SK-N-SH (cell line): ENCODE measurements at regions not wholly inside any gene's neighbourhood (a gene's known extent, or its start where the extent isn't known, plus 50 kb on each side); places are given as distances from the start of the nearest gene placed in this dataset.

ENCODE experiments used
- CTCF ChIA-PET: fragments of 300-600, 350-600 bp; formaldehyde crosslinking; extraction: SDS; loops from one replicate; lab custom pipeline; 2021; lab: Yijun Ruan, JAX
- POLR2A ChIA-PET: fragments of 350-600 bp; sonication (Branson Sonifier 250); formaldehyde crosslinking; extraction: SDS; loops from one replicate; lab custom pipeline; 2020; ENCODE audit warnings: antibody characterized with exemption, inconsistent platforms; lab: Yijun Ruan, JAX
- DNase-seq: peaks from one replicate; pipeline ENCODE4 v3.0.0; 2012
- H2AFZ ChIP-seq: fragments of 200-600 bp; sonication (generic); 2 replicates; pipeline ENCODE4 v1.8.1; 2016; ENCODE audit warnings: antibody characterized with exemption, mild to moderate bottlenecking, low read depth
- H3F3A ChIP-seq: fragments of 200-600 bp; sonication (generic); replicated peaks from 2 replicates; pipeline ENCODE3; 2016; ENCODE audit warnings: antibody characterized with exemption, mild to moderate bottlenecking; ENCODE audit not compliant: insufficient read depth
- H3K27ac ChIP-seq, 2 experiments: fragments of 200-500 bp in 1 of 2; fragments of 200-600 bp in 1 of 2; sonication (Bioruptor generic) in 1 of 2; sonication (generic), shearing (Covaris generic) in 1 of 2; 2 replicates each; pipeline versions ENCODE4 v1.5.1 to v1.6.1; 2014 to 2016; ENCODE audit warnings: low read depth in 2 of 2, inconsistent platforms in 1 of 2, low read length in 1 of 2, mild to moderate bottlenecking in 1 of 2, mixed read lengths in 1 of 2
- H3K27me3 ChIP-seq: fragments of 200-600 bp; sonication (generic), shearing (Covaris generic); 2 replicates; pipeline ENCODE4 v1.6.1; 2016; ENCODE audit warnings: mixed run types; ENCODE audit not compliant: insufficient read depth
- H3K36me3 ChIP-seq, 2 experiments: fragments of 200-500 bp in 1 of 2; fragments of 200-600 bp in 1 of 2; sonication (Bioruptor generic) in 1 of 2; sonication (generic) in 1 of 2; replicated peaks in 1 of 2; 2 replicates each; pipeline versions ENCODE3 to v1.5.1; 2014 to 2016; ENCODE audit warnings: low read length in 1 of 2, mild to moderate bottlenecking in 1 of 2; ENCODE audit not compliant: insufficient read depth in 2 of 2, control insufficient read depth in 1 of 2
- H3K4me1 ChIP-seq, 2 experiments: fragments of 200-500 bp in 1 of 2; fragments of 200-600 bp in 1 of 2; sonication (Bioruptor generic) in 1 of 2; sonication (generic), shearing (Covaris generic) in 1 of 2; 2 replicates each; pipeline versions ENCODE4 v1.5.1 to v1.6.1; 2014 to 2016; ENCODE audit warnings: low read depth in 1 of 2, low read length in 1 of 2, mixed run types in 1 of 2; ENCODE audit not compliant: insufficient read depth in 2 of 2, control insufficient read depth in 1 of 2
- H3K4me2 ChIP-seq: fragments of 200-600 bp; sonication (generic), shearing (Covaris generic); 2 replicates; pipeline ENCODE4 v1.6.1; 2017; ENCODE audit warnings: mixed run types
- H3K4me3 ChIP-seq, 2 experiments: fragments of 200-500 bp in 1 of 2; fragments of 200-600 bp in 1 of 2; sonication (Bioruptor generic) in 1 of 2; sonication (generic), shearing (Covaris generic) in 1 of 2; 2 replicates each; pipeline versions ENCODE4 v1.5.1 to v1.8.1; 2014 to 2016; ENCODE audit warnings: low read depth in 2 of 2, inconsistent platforms in 1 of 2, low read length in 1 of 2, mild to moderate bottlenecking in 1 of 2, mixed read lengths in 1 of 2, moderate library complexity in 1 of 2
- H3K79me2 ChIP-seq: fragments of 200-600 bp; sonication (generic); 2 replicates; pipeline ENCODE4 v1.8.1; 2017; ENCODE audit warnings: mild to moderate bottlenecking; ENCODE audit not compliant: insufficient read depth
- H3K9ac ChIP-seq: fragments of 200-600 bp; sonication (generic); 2 replicates; pipeline ENCODE4 v1.6.1; 2017; ENCODE audit warnings: mixed run types
- H3K9me2 ChIP-seq: fragments of 200-600 bp; sonication (generic); 2 replicates; pipeline ENCODE4 v1.6.1; 2017; ENCODE audit warnings: mixed run types
- H3K9me3 ChIP-seq: fragments of 200-600 bp; sonication (generic); 2 replicates; pipeline ENCODE4 v1.6.1; 2017; ENCODE audit warnings: mixed run types, mild to moderate bottlenecking, moderate library complexity
- H4K20me1 ChIP-seq: fragments of 200-600 bp; sonication (generic); 2 replicates; pipeline ENCODE4 v1.6.1; 2017; ENCODE audit warnings: mild to moderate bottlenecking, mixed run types; ENCODE audit not compliant: insufficient read depth
- ELF1 ChIP-seq: IDR thresholded peaks from 2 replicates; pipeline ENCODE4 v1.4.0; 2012
- EP300 ChIP-seq, 2 experiments: IDR thresholded peaks; 2 replicates each; pipeline versions ENCODE4 v1.4.0 to v1.6.1; 2012; ENCODE audit warnings: borderline replicate concordance in 1 of 2, low read depth in 1 of 2, low read length in 1 of 2
- FOSL2 ChIP-seq: IDR thresholded peaks from 2 replicates; pipeline ENCODE4 v1.4.0; 2012; ENCODE audit warnings: low read depth, mild to moderate bottlenecking, moderate library complexity, borderline replicate concordance
- GABPA ChIP-seq: IDR thresholded peaks from 2 replicates; pipeline ENCODE4 v1.4.0; 2012; ENCODE audit warnings: low read depth, mild to moderate bottlenecking
- JUND ChIP-seq: IDR thresholded peaks from 2 replicates; pipeline ENCODE4 v1.4.0; 2012
- MEF2A ChIP-seq: IDR thresholded peaks from 2 replicates; pipeline ENCODE4 v1.4.0; 2012; ENCODE audit warnings: low read depth, borderline replicate concordance
- MXI1 ChIP-seq: IDR thresholded peaks from 2 replicates; pipeline ENCODE4 v1.6.1; 2012; ENCODE audit warnings: mild to moderate bottlenecking, low read depth, low read length, improper control_type of control experiment
- NFIC ChIP-seq: IDR thresholded peaks from 2 replicates; pipeline ENCODE4 v1.4.0; 2012; ENCODE audit warnings: borderline replicate concordance
- POLR2AphosphoS5 ChIP-seq: IDR thresholded peaks from 2 replicates; pipeline ENCODE4 v1.6.1; 2012; ENCODE audit warnings: low read depth, low read length
- RXRA ChIP-seq: IDR thresholded peaks from 2 replicates; pipeline ENCODE4 v1.4.0; 2012; ENCODE audit warnings: low read depth, mild to moderate bottlenecking, borderline replicate concordance
- SIN3A ChIP-seq: IDR thresholded peaks from 2 replicates; pipeline ENCODE4 v1.6.1; 2012; ENCODE audit warnings: low read depth, mild to moderate bottlenecking, low read length, moderate library complexity, borderline replicate concordance
- TEAD4 ChIP-seq: IDR thresholded peaks from 2 replicates; pipeline ENCODE4 v1.4.0; 2012; ENCODE audit warnings: mild to moderate bottlenecking, borderline replicate concordance; ENCODE audit not compliant: insufficient read depth
- YY1 ChIP-seq: IDR thresholded peaks from 2 replicates; pipeline ENCODE4 v1.4.0; 2012; ENCODE audit warnings: low read depth, mild to moderate bottlenecking
- TF ChIP-seq, protein P1 (sequence below): fragments of 150-350 bp; IDR thresholded peaks from 2 replicates; pipeline ENCODE4 v1.6.1; 2016; ENCODE audit warnings: mild to moderate bottlenecking, low read depth, low read length
- TF ChIP-seq, protein P2 (sequence below): IDR thresholded peaks from 2 replicates; pipeline ENCODE4; 2012
- TF ChIP-seq, protein P3 (sequence below): IDR thresholded peaks from 2 replicates; pipeline ENCODE4 v1.4.0; 2012; ENCODE audit warnings: low read depth
- TF ChIP-seq, protein P4 (sequence below): fragments of 150-350 bp; IDR thresholded peaks from 2 replicates; pipeline ENCODE4 v1.6.1; 2017; ENCODE audit warnings: antibody characterized with exemption, low read length, low read depth, borderline replicate concordance
- TF ChIP-seq, protein P5 (sequence below): IDR thresholded peaks from 2 replicates; pipeline ENCODE4 v1.6.1; 2012; ENCODE audit warnings: mild to moderate bottlenecking, low read depth, low read length, moderate library complexity
- TF ChIP-seq, protein P6 (sequence below): fragments of 200-600 bp; sonication (generic); IDR thresholded peaks from 2 replicates; pipeline ENCODE4 v1.6.1; 2017; ENCODE audit warnings: antibody characterized with exemption, mild to moderate bottlenecking, moderate library complexity

DNA sequence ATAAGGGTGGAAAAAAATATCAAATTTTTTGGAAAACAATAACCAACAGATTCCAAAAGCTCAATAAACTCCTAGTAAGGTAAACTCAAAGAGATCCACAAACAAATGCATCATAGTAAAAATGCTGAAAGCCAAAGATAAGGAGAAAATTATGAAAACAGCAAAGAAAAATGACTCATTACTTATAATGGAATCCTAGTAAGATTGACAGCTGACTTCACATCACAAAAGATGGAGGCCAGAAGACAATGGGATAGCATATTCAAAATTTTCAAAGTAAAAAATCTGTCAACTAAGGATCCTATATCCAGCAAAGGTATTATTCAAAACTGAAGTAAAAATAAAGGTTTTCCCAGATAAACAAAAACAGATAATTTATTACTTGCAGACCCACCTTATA, 183.4 kb upstream of the VIPR2 start:
- Histone ChIP-seq H3K9ac (no peak overlapping the region), H3K4me1 (no peaks in the 10 kb centered on the region), H3K27me3 (no peaks in the 10 kb centered on the region), H3K9me3 (peaks cover 7% of the 10 kb centered on the region), H3K36me3 (no peaks in the 10 kb centered on the region), H2AFZ (no peak overlapping the region), H4K20me1 (no peaks in the 10 kb centered on the region), H3K27ac (no peak overlapping the region), H3K4me2 (no peak overlapping the region), H3K9me2 (no peaks in the 10 kb centered on the region), H3K4me3 (no peak overlapping the region), H3F3A (peaks cover 4% of the 10 kb centered on the region), H3K79me2 (no peaks in the 10 kb centered on the region)
- no peak for DNase-seq
- TF ChIP-seq EP300 (IDR thresholded peaks at IDR 0.05; ENCODE audit: borderline replicate concordance in 1 of 2, low read depth in 1 of 2, low read length in 1 of 2) (no peak), GABPA (no peak), YY1 (no peak), MEF2A (no peak), ELF1 (no peak), MXI1 (no peak), RXRA (no peak), JUND (no peak), TEAD4 (no peak), SIN3A (no peak), FOSL2 (no peak), NFIC (no peak), POLR2AphosphoS5 (no peak)
- TF ChIP-seq, protein P1, sequence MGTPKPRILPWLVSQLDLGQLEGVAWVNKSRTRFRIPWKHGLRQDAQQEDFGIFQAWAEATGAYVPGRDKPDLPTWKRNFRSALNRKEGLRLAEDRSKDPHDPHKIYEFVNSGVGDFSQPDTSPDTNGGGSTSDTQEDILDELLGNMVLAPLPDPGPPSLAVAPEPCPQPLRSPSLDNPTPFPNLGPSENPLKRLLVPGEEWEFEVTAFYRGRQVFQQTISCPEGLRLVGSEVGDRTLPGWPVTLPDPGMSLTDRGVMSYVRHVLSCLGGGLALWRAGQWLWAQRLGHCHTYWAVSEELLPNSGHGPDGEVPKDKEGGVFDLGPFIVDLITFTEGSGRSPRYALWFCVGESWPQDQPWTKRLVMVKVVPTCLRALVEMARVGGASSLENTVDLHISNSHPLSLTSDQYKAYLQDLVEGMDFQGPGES = no peak
- TF ChIP-seq, protein P2, sequence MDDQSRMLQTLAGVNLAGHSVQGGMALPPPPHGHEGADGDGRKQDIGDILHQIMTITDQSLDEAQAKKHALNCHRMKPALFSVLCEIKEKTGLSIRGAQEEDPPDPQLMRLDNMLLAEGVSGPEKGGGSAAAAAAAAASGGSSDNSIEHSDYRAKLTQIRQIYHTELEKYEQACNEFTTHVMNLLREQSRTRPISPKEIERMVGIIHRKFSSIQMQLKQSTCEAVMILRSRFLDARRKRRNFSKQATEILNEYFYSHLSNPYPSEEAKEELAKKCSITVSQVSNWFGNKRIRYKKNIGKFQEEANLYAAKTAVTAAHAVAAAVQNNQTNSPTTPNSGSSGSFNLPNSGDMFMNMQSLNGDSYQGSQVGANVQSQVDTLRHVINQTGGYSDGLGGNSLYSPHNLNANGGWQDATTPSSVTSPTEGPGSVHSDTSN = no peak
- TF ChIP-seq, protein P3, sequence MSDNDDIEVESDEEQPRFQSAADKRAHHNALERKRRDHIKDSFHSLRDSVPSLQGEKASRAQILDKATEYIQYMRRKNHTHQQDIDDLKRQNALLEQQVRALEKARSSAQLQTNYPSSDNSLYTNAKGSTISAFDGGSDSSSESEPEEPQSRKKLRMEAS = no peak
- TF ChIP-seq, protein P4, sequence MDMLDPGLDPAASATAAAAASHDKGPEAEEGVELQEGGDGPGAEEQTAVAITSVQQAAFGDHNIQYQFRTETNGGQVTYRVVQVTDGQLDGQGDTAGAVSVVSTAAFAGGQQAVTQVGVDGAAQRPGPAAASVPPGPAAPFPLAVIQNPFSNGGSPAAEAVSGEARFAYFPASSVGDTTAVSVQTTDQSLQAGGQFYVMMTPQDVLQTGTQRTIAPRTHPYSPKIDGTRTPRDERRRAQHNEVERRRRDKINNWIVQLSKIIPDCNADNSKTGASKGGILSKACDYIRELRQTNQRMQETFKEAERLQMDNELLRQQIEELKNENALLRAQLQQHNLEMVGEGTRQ = no peak
- TF ChIP-seq, protein P5, sequence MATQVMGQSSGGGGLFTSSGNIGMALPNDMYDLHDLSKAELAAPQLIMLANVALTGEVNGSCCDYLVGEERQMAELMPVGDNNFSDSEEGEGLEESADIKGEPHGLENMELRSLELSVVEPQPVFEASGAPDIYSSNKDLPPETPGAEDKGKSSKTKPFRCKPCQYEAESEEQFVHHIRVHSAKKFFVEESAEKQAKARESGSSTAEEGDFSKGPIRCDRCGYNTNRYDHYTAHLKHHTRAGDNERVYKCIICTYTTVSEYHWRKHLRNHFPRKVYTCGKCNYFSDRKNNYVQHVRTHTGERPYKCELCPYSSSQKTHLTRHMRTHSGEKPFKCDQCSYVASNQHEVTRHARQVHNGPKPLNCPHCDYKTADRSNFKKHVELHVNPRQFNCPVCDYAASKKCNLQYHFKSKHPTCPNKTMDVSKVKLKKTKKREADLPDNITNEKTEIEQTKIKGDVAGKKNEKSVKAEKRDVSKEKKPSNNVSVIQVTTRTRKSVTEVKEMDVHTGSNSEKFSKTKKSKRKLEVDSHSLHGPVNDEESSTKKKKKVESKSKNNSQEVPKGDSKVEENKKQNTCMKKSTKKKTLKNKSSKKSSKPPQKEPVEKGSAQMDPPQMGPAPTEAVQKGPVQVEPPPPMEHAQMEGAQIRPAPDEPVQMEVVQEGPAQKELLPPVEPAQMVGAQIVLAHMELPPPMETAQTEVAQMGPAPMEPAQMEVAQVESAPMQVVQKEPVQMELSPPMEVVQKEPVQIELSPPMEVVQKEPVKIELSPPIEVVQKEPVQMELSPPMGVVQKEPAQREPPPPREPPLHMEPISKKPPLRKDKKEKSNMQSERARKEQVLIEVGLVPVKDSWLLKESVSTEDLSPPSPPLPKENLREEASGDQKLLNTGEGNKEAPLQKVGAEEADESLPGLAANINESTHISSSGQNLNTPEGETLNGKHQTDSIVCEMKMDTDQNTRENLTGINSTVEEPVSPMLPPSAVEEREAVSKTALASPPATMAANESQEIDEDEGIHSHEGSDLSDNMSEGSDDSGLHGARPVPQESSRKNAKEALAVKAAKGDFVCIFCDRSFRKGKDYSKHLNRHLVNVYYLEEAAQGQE = no peak
- TF ChIP-seq, protein P6, sequence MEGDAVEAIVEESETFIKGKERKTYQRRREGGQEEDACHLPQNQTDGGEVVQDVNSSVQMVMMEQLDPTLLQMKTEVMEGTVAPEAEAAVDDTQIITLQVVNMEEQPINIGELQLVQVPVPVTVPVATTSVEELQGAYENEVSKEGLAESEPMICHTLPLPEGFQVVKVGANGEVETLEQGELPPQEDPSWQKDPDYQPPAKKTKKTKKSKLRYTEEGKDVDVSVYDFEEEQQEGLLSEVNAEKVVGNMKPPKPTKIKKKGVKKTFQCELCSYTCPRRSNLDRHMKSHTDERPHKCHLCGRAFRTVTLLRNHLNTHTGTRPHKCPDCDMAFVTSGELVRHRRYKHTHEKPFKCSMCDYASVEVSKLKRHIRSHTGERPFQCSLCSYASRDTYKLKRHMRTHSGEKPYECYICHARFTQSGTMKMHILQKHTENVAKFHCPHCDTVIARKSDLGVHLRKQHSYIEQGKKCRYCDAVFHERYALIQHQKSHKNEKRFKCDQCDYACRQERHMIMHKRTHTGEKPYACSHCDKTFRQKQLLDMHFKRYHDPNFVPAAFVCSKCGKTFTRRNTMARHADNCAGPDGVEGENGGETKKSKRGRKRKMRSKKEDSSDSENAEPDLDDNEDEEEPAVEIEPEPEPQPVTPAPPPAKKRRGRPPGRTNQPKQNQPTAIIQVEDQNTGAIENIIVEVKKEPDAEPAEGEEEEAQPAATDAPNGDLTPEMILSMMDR = no peak
- POLR2A ChIA-PET = no interaction called here
- CTCF ChIA-PET = interaction anchor here (0.7 kb wide), 1 partner anchor 821 kb away, joined by 3 read pairs; no protein-coding TSS in a partner anchor
